ENCODE measurements at regions not wholly inside any gene's neighbourhood (a gene's known extent, or its start where the extent isn't known, plus 50 kb on each side); places are given as distances from the start of the nearest gene placed in this dataset.

- no TSS peak for BruUV-seq (replicated peaks)
- Histone ChIP-seq H4K5ac (ENCODE audit: low read depth, low read length) (no peak overlapping the region), H3K14ac (replicated peaks; ENCODE audit: low read depth, low read length) (no peak overlapping the region), H3K79me1 (ENCODE audit: low read depth in 1 of 2, low read length in 2 of 2) (no peaks in the 10 kb centered on the region), H2BK120ac (ENCODE audit: low read depth, low read length) (no peak overlapping the region), H3K9me3 (ENCODE audit: control insufficient read depth, insufficient read depth, low read length) (no peaks in the 10 kb centered on the region), H3K18ac (ENCODE audit: low read depth, low read length) (no peak overlapping the region), H2BK5ac (ENCODE audit: low read depth, low read length, poor library complexity, severe bottlenecking) (no peak overlapping the region), H3K27ac (ENCODE audit: insufficient read depth, low read length) (no peak overlapping the region), H2BK15ac (ENCODE audit: low read depth, low read length) (no peak overlapping the region), H2BK20ac (ENCODE audit: low read depth, low read length) (no peak overlapping the region), H3K4me3 (ENCODE audit: insufficient read depth, low read depth, low read length) (no peak overlapping the region), H3K4me1 (ENCODE audit: control insufficient read depth, insufficient read depth, low read length) (no peaks in the 10 kb centered on the region), H4K20me1 (ENCODE audit: insufficient read depth, low read length) (no peaks in the 10 kb centered on the region), H3K9ac (ENCODE audit: low read depth, low read length) (no peak overlapping the region), H3K23ac (ENCODE audit: low read depth, low read length) (no peak overlapping the region), H3K4ac (ENCODE audit: low read depth, low read length) (no peak overlapping the region), H2AK5ac (ENCODE audit: low read depth, low read length) (no peak overlapping the region), H3K56ac (ENCODE audit: extremely low read depth, insufficient read depth, low read length) (no peak overlapping the region), H4K8ac (ENCODE audit: low read depth in 2 of 2, low read length in 2 of 2) (no peak overlapping the region), H3K9me1 (ENCODE audit: insufficient read depth, low read length) (no peaks in the 10 kb centered on the region), H3K27me3 (ENCODE audit: control insufficient read depth, insufficient read depth, low read length) (no peaks in the 10 kb centered on the region), H2AFZ (replicated peaks; ENCODE audit: low read length, poor library complexity) (no peak overlapping the region), H2AK9ac (replicated peaks; ENCODE audit: low read depth, low read length, poor library complexity) (no peak overlapping the region), H3K36me3 (ENCODE audit: control insufficient read depth, insufficient read depth, low read length) (no peaks in the 10 kb centered on the region), H3K4me2 (ENCODE audit: low read depth, low read length) (no peak overlapping the region), H4K91ac (ENCODE audit: insufficient read depth, low read depth, low read length) (no peak overlapping the region)
- in situ Hi-C loops (cut with MboI; ENCODE audit: low sequenced_read_pairs) = no loop called here
- DNase-seq = no peak
- no peak for ATAC-seq (ENCODE audit: low read depth)
- TF ChIP-seq MXI1 (IDR thresholded peaks at IDR 0.05; ENCODE audit: borderline replicate concordance, low read depth, low read length) (no peak), USF2 (IDR thresholded peaks at IDR 0.05; ENCODE audit: low read depth, low read length) (no peak), FOS (IDR thresholded peaks at IDR 0.05; ENCODE audit: low read depth, low read length) (no peak), RAD21 (IDR thresholded peaks at IDR 0.05; ENCODE audit: low read length) (no peak), RCOR1 (IDR thresholded peaks at IDR 0.05; ENCODE audit: insufficient replicate concordance, low read length) (no peak), RFX5 (IDR thresholded peaks at IDR 0.05; ENCODE audit: low read depth, low read length) (no peak), MAFK (IDR thresholded peaks at IDR 0.05; ENCODE audit: low read depth, low read length) (no peak), SMC3 (IDR thresholded peaks at IDR 0.05; ENCODE audit: low read depth, low read length) (no peak), CTCF (conservative IDR thresholded peaks at IDR 0.05; ENCODE audit: low read depth, low read length) (no peak), NFE2L2 (IDR thresholded peaks at IDR 0.05; ENCODE audit: low read depth, low read length) (no peak), CEBPB (IDR thresholded peaks at IDR 0.05; ENCODE audit: low read depth, low read length) (no peak), ELK1 (IDR thresholded peaks at IDR 0.05; ENCODE audit: borderline replicate concordance, low read depth, low read length) (no peak)
- intact Hi-C loops (cut with micrococcal nuclease) = no loop called here
- no CpG with 5 or more reads among the region's 2 CpGs for WGBS, 2 experiments (ENCODE audit: extremely low coverage in 2 of 2, insufficient read length in 1 of 2)
- dilution Hi-C loops (cut with HindIII; ENCODE audit: low sequenced_read_pairs, unreplicated experiment) = no loop called here
- POLR2A ChIA-PET (ENCODE audit: unreplicated experiment) = no interaction called here
- CTCF ChIA-PET = no interaction called here
Observed at GRCh38 chr2:207362716-207363115, 167.0 kb upstream of the CREB1 start.

Data from IMR-90 (cell line).